ENCODE measurements at regions not wholly inside any gene's neighbourhood (a gene's known extent, or its start where the extent isn't known, plus 50 kb on each side); places are given as distances from the start of the nearest gene placed in this dataset.

DNA sequence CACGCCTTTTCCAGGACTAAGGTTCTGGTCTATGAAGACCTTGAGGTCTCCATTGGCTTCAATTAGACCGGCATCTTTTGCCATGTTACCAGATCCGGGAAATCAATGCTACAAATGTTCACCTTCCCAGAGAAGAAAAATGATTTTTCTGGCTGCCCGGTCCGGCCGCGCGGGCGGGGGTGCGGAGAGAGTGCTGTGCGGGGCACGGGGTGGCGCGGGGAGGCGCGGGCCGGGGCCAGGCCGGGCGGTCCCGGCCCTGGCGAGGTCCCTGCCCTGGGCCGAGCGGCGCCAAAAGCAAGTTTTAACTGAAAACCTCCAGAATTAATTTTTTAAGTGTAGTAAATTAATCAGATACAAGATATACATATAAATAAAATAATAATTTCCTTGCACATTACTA, 128.2 kb downstream of the MINAR1 start:
- Histone ChIP-seq H2BK12ac (ENCODE audit: low read depth, low read length) (no peak overlapping the region), H3K56ac (replicated peaks; ENCODE audit: insufficient read length, low read depth, low read length) (no peak overlapping the region), H3K9me3 (ENCODE audit: insufficient read depth in 2 of 2, low read depth in 1 of 2, low read length in 1 of 2) (no peaks in the 10 kb centered on the region), H3K4me2 (ENCODE audit: insufficient read depth in 1 of 2, low read depth in 2 of 2, low read length in 2 of 2) (no peak overlapping the region), H3K14ac (ENCODE audit: insufficient read length) (no peak overlapping the region), H3K18ac (ENCODE audit: extremely low read depth, low read length) (no peak overlapping the region), H4K20me1 (replicated peaks in 1 of 2; ENCODE audit: control insufficient read depth in 1 of 2, insufficient read depth in 2 of 2, low read length in 2 of 2) (no peaks in the 10 kb centered on the region), H3K4me3 (ENCODE audit: extremely low read depth in 1 of 4, insufficient read depth in 2 of 4, low read depth in 3 of 4, low read length in 4 of 4) (no peak overlapping the region), H3K9ac (replicated peaks in 1 of 4; ENCODE audit: extremely low read depth in 1 of 4, low read depth in 3 of 4, low read length in 3 of 4) (no peak overlapping the region), H3K4ac (replicated peaks; ENCODE audit: insufficient read length, low read depth, low read length) (no peak overlapping the region), H3K23me2 (ENCODE audit: low read depth, low read length) (no peaks in the 10 kb centered on the region), H3K79me1 (ENCODE audit: low read depth, low read length) (no peaks in the 10 kb centered on the region), H2BK20ac (ENCODE audit: low read length) (no peak overlapping the region), H3K4me1 (replicated peaks in 1 of 4; ENCODE audit: control insufficient read depth in 3 of 4, insufficient read depth in 4 of 4, low read length in 3 of 4) (no peaks in the 10 kb centered on the region), H3K79me2 (ENCODE audit: control insufficient read depth in 1 of 2, insufficient read depth in 2 of 2, low read length in 2 of 2) (no peaks in the 10 kb centered on the region), H3K27ac (ENCODE audit: low read depth, low read length) (no peak overlapping the region), H4K8ac (ENCODE audit: extremely low read depth, insufficient read depth, low read length) (no peak overlapping the region), H2AFZ (ENCODE audit: low read length) (no peak overlapping the region), H2BK15ac (ENCODE audit: low read length) (no peak overlapping the region), H2BK120ac (replicated peaks; ENCODE audit: low read depth, low read length) (no peak overlapping the region), H4K5ac (ENCODE audit: insufficient read length, low read depth, low read length) (no peak overlapping the region), H2BK5ac (ENCODE audit: low read depth, low read length) (no peak overlapping the region), H3K27me3 (replicated peaks in 1 of 4; ENCODE audit: control insufficient read depth in 3 of 4, extremely low read depth in 1 of 4, insufficient read depth in 3 of 4, low read length in 3 of 4) (peaks cover 0 to 2% (median 0%) of the 10 kb centered on the region in 4 experiments; a peak in 2 of 7 replicates), H3K36me3 (ENCODE audit: control insufficient read depth in 2 of 4, insufficient read depth in 4 of 4, low read length in 3 of 4) (no peaks in the 10 kb centered on the region), H4K91ac (replicated peaks; ENCODE audit: insufficient read length, low read length) (no peak overlapping the region), H3K23ac (ENCODE audit: insufficient read length) (no peak overlapping the region), H2AK5ac (ENCODE audit: low read depth, low read length) (no peak overlapping the region)
- no peak for FAIRE-seq
- CTCF ChIA-PET (ENCODE audit: partially characterized antibody), result interaction anchor here (1.7 kb wide), 1 partner anchor 7 kb away, joined by 5 read pairs; no protein-coding TSS in a partner anchor
- DNase-seq (ENCODE audit: low read depth in 1 of 2, low spot score in 2 of 2), result no peak
- POLR2A ChIA-PET (ENCODE audit: partially characterized antibody), result no interaction called here
- WGBS, 2 experiments (ENCODE audit: extremely low coverage in 1 of 2, insufficient coverage in 1 of 2, insufficient read length in 1 of 2, insufficient replicate concordance in 2 of 2, low coverage in 1 of 2, low lambda C conversion rate in 2 of 2, missing lambda C conversion rate in 1 of 2), result 93% methylated on average over 19 of the region's 24 CpGs; no CpG with 5 or more reads in 1 of the 2 experiments
- TF ChIP-seq TAF1 (IDR thresholded peaks at IDR 0.05; ENCODE audit: low read depth, low read length), result no peak
- TF ChIP-seq CREB1 (IDR thresholded peaks at IDR 0.05), result no peak
- no peak for TF ChIP-seq SUZ12 (IDR thresholded peaks at IDR 0.05; ENCODE audit: low read length)
- no peak for TF ChIP-seq GTF2F1 (IDR thresholded peaks at IDR 0.05; ENCODE audit: borderline replicate concordance, low read depth, low read length)
- no peak for TF ChIP-seq RNF2 (IDR thresholded peaks at IDR 0.05; ENCODE audit: borderline replicate concordance, low read depth, low read length, missing control alignments, poor library complexity, severe bottlenecking)
- TF ChIP-seq, protein P1, sequence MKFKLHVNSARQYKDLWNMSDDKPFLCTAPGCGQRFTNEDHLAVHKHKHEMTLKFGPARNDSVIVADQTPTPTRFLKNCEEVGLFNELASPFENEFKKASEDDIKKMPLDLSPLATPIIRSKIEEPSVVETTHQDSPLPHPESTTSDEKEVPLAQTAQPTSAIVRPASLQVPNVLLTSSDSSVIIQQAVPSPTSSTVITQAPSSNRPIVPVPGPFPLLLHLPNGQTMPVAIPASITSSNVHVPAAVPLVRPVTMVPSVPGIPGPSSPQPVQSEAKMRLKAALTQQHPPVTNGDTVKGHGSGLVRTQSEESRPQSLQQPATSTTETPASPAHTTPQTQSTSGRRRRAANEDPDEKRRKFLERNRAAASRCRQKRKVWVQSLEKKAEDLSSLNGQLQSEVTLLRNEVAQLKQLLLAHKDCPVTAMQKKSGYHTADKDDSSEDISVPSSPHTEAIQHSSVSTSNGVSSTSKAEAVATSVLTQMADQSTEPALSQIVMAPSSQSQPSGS (IDR thresholded peaks at IDR 0.05; ENCODE audit: low read length), result no peak
- TF ChIP-seq KDM5A (IDR thresholded peaks at IDR 0.05; ENCODE audit: low read length), result no peak
- TF ChIP-seq TCF12 (IDR thresholded peaks at IDR 0.05; ENCODE audit: low read depth, low read length), result no peak
- TF ChIP-seq TEAD4 (IDR thresholded peaks at IDR 0.05; ENCODE audit: low read depth, low read length), result no peak
- TF ChIP-seq TBP (IDR thresholded peaks at IDR 0.05; ENCODE audit: low read depth, low read length), result no peak
- TF ChIP-seq GABPA (IDR thresholded peaks at IDR 0.05; ENCODE audit: borderline replicate concordance, insufficient read depth, low read length), result no peak
- TF ChIP-seq MAFK (IDR thresholded peaks at IDR 0.05; ENCODE audit: low read depth, low read length), result no peak
- no peak for TF ChIP-seq CTBP2 (IDR thresholded peaks at IDR 0.05; ENCODE audit: borderline replicate concordance, insufficient read depth, insufficient read length, low read length)
- TF ChIP-seq POLR2A (IDR thresholded peaks at IDR 0.05; ENCODE audit: control extremely low read depth in 1 of 2, low read depth in 2 of 2, low read length in 2 of 2), result no peak

Data from H1 (cell line).